Ascending aorta (tissue), 2 donors: ENCODE measurements at regions not wholly inside any gene's neighbourhood (a gene's known extent, or its start where the extent isn't known, plus 50 kb on each side); places are given as distances from the start of the nearest gene placed in this dataset.
"Not testable (repeated sequence)": the region's sequence is repeated elsewhere in the genome, so short reads cannot be mapped to it uniquely, and the experiment has no call there.

Experiments
- DNase-seq, 2 donors: peaks; one replicate each; pipeline ENCODE4 v3.0.0-alpha.2; 2019; ENCODE audit warnings: low spot score in 2 of 2
- H3K27ac ChIP-seq, 2 donors: fragments of 200-600 bp; sonication (generic); one replicate each; pipeline ENCODE4 v1.5.1; 2016 to 2017; ENCODE audit warnings: mild to moderate bottlenecking in 1 of 2
- H3K27me3 ChIP-seq: fragments of 200-600 bp; sonication (generic); one replicate; pipeline ENCODE4 v1.5.1; 2017
- H3K36me3 ChIP-seq, 2 donors: fragments of 200-600 bp; sonication (generic); one replicate each; pipeline ENCODE4 v1.5.1; 2016
- H3K4me1 ChIP-seq, 2 donors: fragments of 200-600 bp; sonication (generic); one replicate each; pipeline ENCODE4 v1.5.1; 2016 to 2017; ENCODE audit warnings: mild to moderate bottlenecking in 1 of 2
- H3K4me3 ChIP-seq, 2 donors: fragments of 200-600 bp; sonication (generic); one replicate each; pipeline ENCODE4 v1.5.1; 2016 to 2017; ENCODE audit warnings: mild to moderate bottlenecking in 1 of 2
- H3K9me3 ChIP-seq, 2 donors: fragments of 200-600 bp; sonication (generic); one replicate each; pipeline ENCODE4 v1.5.1; 2016
- intact Hi-C: fragments of 100-400 bp; cut with DNase I; formaldehyde crosslinking; loops from one replicate; pipeline ENCODE4 v1.15.1; 2023
- TF ChIP-seq, protein P1 (sequence below), 3 experiments: fragments of 200-600 bp in 2 of 3; fragments of 450-650 bp in 1 of 3; sonication (generic) in 2 of 3; IDR thresholded peaks; one replicate each; pipeline ENCODE4 v1.5.1; 2016 to 2019; ENCODE audit warnings: antibody characterized with exemption in 3 of 3, mild to moderate bottlenecking in 1 of 3, moderate library complexity in 1 of 3

DNA sequence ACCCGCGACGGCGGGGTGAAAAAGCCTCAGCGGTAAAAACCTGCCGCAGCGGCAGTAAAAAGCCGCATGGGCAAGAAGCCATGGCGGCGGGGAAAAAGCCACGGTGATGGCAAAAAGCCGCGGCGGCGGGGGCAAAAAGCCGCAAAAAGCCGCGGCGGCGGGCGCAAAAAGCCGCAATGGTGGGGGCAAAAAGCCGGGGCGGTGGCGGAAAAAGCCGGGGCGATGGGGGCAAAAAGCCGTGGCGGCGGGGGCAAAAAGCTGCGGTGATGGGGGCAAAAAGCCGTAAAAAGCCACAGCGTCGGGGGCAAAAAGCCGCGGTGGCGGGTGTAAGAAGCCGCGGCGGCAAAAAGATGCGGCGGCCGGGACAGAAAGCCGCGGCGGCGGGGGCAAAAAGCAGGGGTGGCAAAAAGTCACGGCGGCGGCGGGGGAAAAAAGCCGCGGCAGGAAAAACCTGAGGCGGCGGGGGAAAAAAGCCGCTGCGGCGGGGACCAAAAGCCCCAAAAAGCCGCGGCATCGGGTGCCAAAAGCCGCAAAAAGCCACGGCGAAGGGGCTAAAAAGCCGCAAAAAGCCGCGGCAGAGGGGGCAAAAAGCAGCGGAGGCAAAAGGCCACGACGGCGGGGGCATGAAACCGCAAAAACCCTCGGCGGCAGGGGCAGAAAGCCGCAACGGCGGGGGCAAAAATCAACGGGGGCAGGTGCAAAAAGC is 488.5 kb downstream of the ZNF33B start:
- H3K4me1 ChIP-seq = no peaks in the 10 kb centered on the region
- TF ChIP-seq, protein P1, sequence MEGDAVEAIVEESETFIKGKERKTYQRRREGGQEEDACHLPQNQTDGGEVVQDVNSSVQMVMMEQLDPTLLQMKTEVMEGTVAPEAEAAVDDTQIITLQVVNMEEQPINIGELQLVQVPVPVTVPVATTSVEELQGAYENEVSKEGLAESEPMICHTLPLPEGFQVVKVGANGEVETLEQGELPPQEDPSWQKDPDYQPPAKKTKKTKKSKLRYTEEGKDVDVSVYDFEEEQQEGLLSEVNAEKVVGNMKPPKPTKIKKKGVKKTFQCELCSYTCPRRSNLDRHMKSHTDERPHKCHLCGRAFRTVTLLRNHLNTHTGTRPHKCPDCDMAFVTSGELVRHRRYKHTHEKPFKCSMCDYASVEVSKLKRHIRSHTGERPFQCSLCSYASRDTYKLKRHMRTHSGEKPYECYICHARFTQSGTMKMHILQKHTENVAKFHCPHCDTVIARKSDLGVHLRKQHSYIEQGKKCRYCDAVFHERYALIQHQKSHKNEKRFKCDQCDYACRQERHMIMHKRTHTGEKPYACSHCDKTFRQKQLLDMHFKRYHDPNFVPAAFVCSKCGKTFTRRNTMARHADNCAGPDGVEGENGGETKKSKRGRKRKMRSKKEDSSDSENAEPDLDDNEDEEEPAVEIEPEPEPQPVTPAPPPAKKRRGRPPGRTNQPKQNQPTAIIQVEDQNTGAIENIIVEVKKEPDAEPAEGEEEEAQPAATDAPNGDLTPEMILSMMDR (IDR thresholded peaks at IDR 0.05) = no peak

DNA sequence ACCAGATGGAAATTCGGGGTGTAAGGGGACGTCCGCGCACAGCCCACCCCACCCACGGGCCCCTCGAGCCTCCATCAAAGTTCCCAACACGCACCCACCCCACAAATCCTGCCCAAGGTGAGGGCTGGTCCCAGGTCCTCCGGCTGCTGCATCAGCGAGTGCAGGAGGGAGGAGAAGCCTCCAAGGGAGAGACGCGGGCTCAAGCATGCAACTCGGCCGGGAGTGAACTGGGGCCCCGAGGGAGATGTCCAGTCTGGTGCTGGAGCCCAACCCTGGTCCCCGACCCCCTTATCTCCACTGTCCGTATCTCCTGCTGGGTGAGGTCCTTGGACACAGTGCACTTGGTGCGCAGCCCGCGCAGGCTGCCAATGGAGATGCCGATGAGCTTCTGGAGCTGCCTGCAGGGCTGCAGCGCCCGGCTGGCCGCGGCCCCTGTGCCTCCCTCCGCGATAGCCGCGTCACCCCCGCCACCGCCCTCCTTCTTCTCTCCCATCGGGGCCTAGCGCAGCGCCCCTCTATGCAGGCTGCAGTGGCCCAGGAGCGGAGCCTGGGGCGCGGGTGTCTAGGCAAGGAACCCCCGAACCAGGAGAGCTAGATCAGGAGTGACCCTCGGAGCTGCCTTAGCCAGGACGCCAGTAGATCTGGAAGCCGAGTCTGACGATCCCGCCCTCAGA is 489.2 kb downstream of the ZNF33B start:
- Histone ChIP-seq H3K4me1 (no peaks in the 10 kb centered on the region), H3K27me3 (no peaks in the 10 kb centered on the region), H3K4me3 (no peak overlapping the region), H3K36me3 (no peaks in the 10 kb centered on the region), H3K9me3 (peaks cover 0 to 2% of the 10 kb centered on the region in 2 donors), H3K27ac (no peak overlapping the region)
- TF ChIP-seq, protein P1 (IDR thresholded peaks at IDR 0.05) = no peak
- intact Hi-C loops = no loop called here
- no peak for DNase-seq

More for the DNA sequence above, 488.5 kb downstream of the ZNF33B start:
- no peak overlapping the region for H3K4me3 ChIP-seq
- no peak overlapping the region for H3K27ac ChIP-seq
- no peaks in the 10 kb centered on the region for H3K27me3 ChIP-seq
- no peaks in the 10 kb centered on the region for H3K36me3 ChIP-seq
- no peak for DNase-seq
- peaks cover 0 to 2% of the 10 kb centered on the region in 2 donors for H3K9me3 ChIP-seq
- intact Hi-C loops = no loop called here

DNA sequence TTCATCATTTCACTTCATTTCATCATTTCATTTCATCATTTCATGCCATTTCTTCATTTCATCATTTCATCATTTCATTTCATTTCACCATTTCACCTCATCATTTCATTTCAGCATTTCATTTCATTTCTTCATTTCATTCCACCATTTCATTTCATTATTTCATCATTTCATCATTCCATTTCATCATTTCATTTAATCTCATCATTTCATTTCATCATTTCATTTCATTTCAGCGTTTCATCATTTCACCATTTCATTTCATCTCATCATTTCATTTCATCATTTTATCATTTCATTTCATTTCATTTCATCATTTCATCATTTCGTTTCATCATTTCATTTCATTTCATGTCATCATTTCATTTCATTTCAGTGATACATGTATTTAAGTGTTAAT is 492.2 kb downstream of the ZNF33B start:
- not testable (repeated sequence) for H3K4me1 ChIP-seq

DNA sequence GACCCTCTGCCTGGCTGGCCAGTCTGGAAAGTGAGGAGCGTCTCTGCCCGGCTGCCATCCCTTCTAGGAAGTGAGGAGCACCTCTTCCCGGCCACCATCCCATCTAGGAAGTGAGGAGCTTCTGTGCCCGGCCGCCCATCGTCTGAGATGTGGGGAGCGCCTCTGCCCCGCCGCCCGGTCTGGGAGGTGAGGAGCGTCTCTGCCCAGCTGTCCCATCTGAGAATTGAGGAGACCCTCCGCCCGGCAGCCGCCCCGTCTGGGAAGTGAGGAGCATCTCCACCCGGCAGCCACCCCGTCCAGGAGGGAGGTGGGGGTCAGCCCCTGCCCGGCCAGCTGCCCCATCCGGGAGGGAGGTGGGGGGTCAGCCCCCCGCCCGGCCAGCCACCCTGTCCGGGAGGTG is 500.3 kb downstream of the ZNF33B start:
- H3K36me3 ChIP-seq, H3K27me3 ChIP-seq, DNase-seq, H3K4me1 ChIP-seq, intact Hi-C loops, H3K27ac ChIP-seq, H3K9me3 ChIP-seq, H3K4me3 ChIP-seq: not testable (repeated sequence)

More for the DNA sequence above, 492.2 kb downstream of the ZNF33B start:
- H3K36me3 ChIP-seq, DNase-seq, H3K27me3 ChIP-seq, H3K27ac ChIP-seq, H3K4me3 ChIP-seq, intact Hi-C loops, H3K9me3 ChIP-seq: not testable (repeated sequence)

DNA sequence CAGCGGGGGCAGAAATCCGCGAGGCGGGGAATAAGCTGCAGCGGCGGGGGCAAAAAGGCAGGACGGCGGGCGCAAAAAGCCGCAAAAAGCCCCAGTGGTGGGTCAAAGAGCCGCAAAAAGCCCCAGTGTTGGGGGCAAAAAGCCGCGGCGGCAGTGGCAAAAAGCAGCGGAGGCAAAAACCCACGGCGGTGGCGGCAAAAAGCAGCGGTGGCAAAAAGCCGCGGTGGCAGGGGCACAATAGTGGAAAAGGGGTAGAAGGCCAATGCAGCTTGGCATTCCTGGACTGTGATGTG is 525.3 kb downstream of the ZNF33B start:
- Histone ChIP-seq H3K27ac (no peak overlapping the region), H3K4me3 (no peak overlapping the region), H3K4me1 (no peaks in the 10 kb centered on the region), H3K27me3 (no peaks in the 10 kb centered on the region), H3K36me3 (no peaks in the 10 kb centered on the region), H3K9me3 (peaks cover 6 to 12% of the 10 kb centered on the region in 2 donors)
- no peak for DNase-seq
- intact Hi-C loops = no loop called here
- TF ChIP-seq, protein P1 (IDR thresholded peaks at IDR 0.05) = no peak

DNA sequence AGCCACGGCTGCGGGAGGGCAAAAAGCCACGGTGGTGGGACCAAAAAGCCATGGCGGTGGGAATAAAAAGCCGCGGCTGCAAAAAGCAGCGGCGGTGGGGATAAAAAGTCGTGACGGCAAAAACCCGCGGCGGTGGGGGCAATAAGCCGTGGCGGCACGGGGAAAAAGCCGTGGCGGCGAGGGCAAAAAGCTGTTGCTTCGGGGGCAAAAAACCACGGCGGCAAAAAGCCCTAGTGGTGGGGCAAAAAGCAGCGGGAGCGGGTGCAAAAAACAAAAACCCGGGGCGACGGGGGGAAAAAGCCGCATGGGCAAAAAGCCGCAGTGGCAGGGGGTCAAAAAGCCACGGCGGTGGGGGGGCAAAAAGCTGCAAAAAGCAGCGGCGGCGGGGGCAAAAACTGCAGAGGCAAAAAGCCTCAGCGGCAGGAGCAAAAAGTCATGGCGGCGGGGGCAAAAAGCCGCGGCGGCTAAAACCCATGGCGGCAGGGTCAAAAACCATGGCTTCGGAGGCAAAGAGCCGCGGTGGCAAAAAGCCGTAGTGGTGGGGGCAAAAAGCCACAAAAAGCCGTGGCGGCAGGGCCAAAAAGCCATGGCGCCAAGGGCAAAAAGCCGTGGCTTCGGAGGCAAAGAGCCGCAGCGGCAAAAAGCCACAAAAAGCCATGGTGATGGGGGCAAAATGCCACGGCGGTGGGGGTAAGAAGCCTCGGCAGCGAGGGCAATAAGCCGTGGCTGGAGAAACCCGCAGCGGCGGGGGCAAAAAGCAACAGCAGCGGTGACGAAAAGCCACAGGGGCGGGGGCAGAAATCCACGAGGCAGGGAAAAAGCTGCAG is 525.8 kb downstream of the ZNF33B start:
- no peaks in the 10 kb centered on the region for H3K36me3 ChIP-seq
- TF ChIP-seq, protein P1 (IDR thresholded peaks at IDR 0.05) = no peak
- no peak overlapping the region for H3K4me3 ChIP-seq
- H3K27ac ChIP-seq = no peak overlapping the region
- H3K27me3 ChIP-seq = no peaks in the 10 kb centered on the region
- H3K9me3 ChIP-seq = peaks cover 6 to 12% of the 10 kb centered on the region in 2 donors
- H3K4me1 ChIP-seq = no peaks in the 10 kb centered on the region
- intact Hi-C loops = no loop called here
- DNase-seq = no peak
